ENCODE measurements at regions not wholly inside any gene's neighbourhood (a gene's known extent, or its start where the extent isn't known, plus 50 kb on each side); places are given as distances from the start of the nearest gene placed in this dataset.

DNA sequence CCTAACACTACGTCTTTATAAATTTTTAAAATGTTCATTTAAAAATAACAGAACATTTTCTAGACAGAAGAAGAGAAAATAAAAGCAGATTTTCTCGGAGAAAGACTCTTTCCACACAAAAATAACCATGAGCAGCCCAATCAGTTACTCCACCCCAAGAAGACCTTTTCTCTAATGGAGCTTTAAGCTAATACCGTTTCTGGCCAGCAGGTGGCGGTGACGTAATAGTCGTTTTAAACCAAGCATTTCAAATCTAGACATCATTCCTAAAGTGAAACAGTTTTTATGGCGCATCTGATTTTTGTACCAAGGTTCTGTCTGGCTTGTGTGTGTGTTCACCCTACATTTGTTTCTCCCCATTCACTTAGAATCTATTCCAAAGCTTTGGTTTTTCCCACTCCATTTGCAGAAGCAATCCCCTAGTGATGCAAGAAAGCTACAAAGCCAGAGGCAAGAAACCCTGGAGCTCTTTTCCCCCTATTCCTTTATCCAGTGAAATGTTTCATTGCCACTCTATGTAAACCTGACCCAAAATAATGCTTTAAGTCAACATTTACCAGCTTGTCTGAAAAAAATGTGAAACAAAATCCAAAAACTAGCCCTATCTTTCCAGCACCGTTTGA is 336.7 kb upstream of the IGF1R start:
- no peaks in the 10 kb centered on the region for H3K4me1 Mint-ChIP-seq
- intact Hi-C loops (cut with micrococcal nuclease): loop anchor here (1.0 to 5.0 kb wide), 2 partner anchors 117 to 346 kb away; no protein-coding TSS in a partner anchor
- Histone ChIP-seq H3K9ac (ENCODE audit: low read length) (no peak overlapping the region), H3K79me2 (ENCODE audit: control insufficient read depth, insufficient read depth, low read length) (no peaks in the 10 kb centered on the region), H3K27me3 (replicated peaks in 1 of 4; ENCODE audit: control extremely low read depth in 1 of 4, control insufficient read depth in 3 of 4, insufficient read depth in 4 of 4, low read length in 3 of 4) (no peaks in the 10 kb centered on the region), H3K4me2 (replicated peaks; ENCODE audit: low read depth, low read length, poor library complexity, severe bottlenecking) (no peak overlapping the region), H3K36me3 (replicated peaks in 1 of 2; ENCODE audit: control extremely low read depth in 1 of 2, control insufficient read depth in 1 of 2, extremely low read depth in 1 of 2, insufficient read depth in 2 of 2, low read length in 1 of 2) (no peaks in the 10 kb centered on the region), H3K9me3 (ENCODE audit: control extremely low read depth in 1 of 3, control insufficient read depth in 2 of 3, insufficient read depth in 1 of 3, low read length in 2 of 3) (no peaks in the 10 kb centered on the region), H3K4me3 (ENCODE audit: control extremely low read depth in 1 of 5, extremely low read depth in 1 of 5, insufficient read depth in 1 of 5, low read depth in 2 of 5, low read length in 4 of 5) (no peak overlapping the region), H3K4me1 (ENCODE audit: control insufficient read depth in 2 of 2, insufficient read depth in 2 of 2, low read length in 2 of 2) (no peaks in the 10 kb centered on the region), H3K27ac (ENCODE audit: low read length in 2 of 2) (no peak overlapping the region), H4K20me1 (ENCODE audit: control insufficient read depth, insufficient read depth, low read length, poor library complexity, severe bottlenecking) (no peaks in the 10 kb centered on the region), H2AFZ (ENCODE audit: insufficient read depth, low read depth, low read length, poor library complexity, severe bottlenecking) (no peak overlapping the region)
- no peak overlapping the region for H3K27ac Mint-ChIP-seq
- peaks cover 3% of the 10 kb centered on the region for H3K27me3 Mint-ChIP-seq
- no peaks in the 10 kb centered on the region for H3K9me3 Mint-ChIP-seq (ENCODE audit: insufficient read depth)
- peak; percentile 58 for DNase-seq
- ChIA-PET CTCF (interaction anchor here (0.7 to 3.1 kb wide), 20 partner anchors 8 to 767 kb away, joined by 3 to 23 read pairs (median 4); no protein-coding TSS in a partner anchor), POLR2A (no interaction called here)
- ATAC-seq (ENCODE audit: low read depth): no peak
- WGBS (ENCODE audit: insufficient coverage): 3% methylated on average over 4 of the region's 8 CpGs
- H3K4me3 Mint-ChIP-seq: no peak overlapping the region
- TF ChIP-seq, protein P1, sequence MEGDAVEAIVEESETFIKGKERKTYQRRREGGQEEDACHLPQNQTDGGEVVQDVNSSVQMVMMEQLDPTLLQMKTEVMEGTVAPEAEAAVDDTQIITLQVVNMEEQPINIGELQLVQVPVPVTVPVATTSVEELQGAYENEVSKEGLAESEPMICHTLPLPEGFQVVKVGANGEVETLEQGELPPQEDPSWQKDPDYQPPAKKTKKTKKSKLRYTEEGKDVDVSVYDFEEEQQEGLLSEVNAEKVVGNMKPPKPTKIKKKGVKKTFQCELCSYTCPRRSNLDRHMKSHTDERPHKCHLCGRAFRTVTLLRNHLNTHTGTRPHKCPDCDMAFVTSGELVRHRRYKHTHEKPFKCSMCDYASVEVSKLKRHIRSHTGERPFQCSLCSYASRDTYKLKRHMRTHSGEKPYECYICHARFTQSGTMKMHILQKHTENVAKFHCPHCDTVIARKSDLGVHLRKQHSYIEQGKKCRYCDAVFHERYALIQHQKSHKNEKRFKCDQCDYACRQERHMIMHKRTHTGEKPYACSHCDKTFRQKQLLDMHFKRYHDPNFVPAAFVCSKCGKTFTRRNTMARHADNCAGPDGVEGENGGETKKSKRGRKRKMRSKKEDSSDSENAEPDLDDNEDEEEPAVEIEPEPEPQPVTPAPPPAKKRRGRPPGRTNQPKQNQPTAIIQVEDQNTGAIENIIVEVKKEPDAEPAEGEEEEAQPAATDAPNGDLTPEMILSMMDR (IDR thresholded peaks at IDR 0.05): peak; percentile 96
- no peak for TF ChIP-seq EZH2 (IDR thresholded peaks at IDR 0.05; ENCODE audit: borderline replicate concordance, insufficient read depth, low read depth, low read length, poor library complexity, severe bottlenecking)

DNA sequence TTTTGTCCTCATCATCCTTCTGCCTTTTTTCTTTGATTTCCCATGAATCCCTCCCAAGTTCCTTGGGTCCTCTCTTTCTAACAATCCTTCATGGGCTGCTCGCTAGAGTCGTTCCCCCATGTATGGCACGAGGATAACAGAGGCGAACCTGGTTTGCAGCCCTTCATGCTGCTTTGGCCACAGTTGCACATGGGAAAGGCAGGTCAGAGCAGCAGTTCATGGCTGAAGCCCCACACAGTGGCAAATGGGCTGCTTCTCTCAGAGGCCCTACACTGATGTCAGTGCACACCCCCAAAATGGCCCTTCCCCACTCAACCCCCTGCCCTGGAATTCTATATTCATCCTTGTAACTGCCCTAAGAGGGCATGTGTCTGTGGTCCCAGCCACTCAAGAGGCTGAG is 335.4 kb upstream of the IGF1R start:
- Mint-ChIP-seq H3K9me3 (ENCODE audit: insufficient read depth) (no peaks in the 10 kb centered on the region), H3K4me3 (no peak overlapping the region), H3K27me3 (peaks cover 3% of the 10 kb centered on the region), H3K4me1 (no peaks in the 10 kb centered on the region), H3K27ac (no peak overlapping the region)
- Histone ChIP-seq H3K9ac (ENCODE audit: low read length) (no peak overlapping the region), H3K79me2 (ENCODE audit: control insufficient read depth, insufficient read depth, low read length) (no peaks in the 10 kb centered on the region), H3K4me2 (replicated peaks; ENCODE audit: low read depth, low read length, poor library complexity, severe bottlenecking) (no peak overlapping the region), H3K36me3 (replicated peaks in 1 of 2; ENCODE audit: control extremely low read depth in 1 of 2, control insufficient read depth in 1 of 2, extremely low read depth in 1 of 2, insufficient read depth in 2 of 2, low read length in 1 of 2) (no peaks in the 10 kb centered on the region), H4K20me1 (ENCODE audit: control insufficient read depth, insufficient read depth, low read length, poor library complexity, severe bottlenecking) (no peaks in the 10 kb centered on the region), H3K27me3 (replicated peaks in 1 of 4; ENCODE audit: control extremely low read depth in 1 of 4, control insufficient read depth in 3 of 4, insufficient read depth in 4 of 4, low read length in 3 of 4) (no peaks in the 10 kb centered on the region), H3K4me3 (ENCODE audit: control extremely low read depth in 1 of 5, extremely low read depth in 1 of 5, insufficient read depth in 1 of 5, low read depth in 2 of 5, low read length in 4 of 5) (no peak overlapping the region), H3K9me3 (ENCODE audit: control extremely low read depth in 1 of 3, control insufficient read depth in 2 of 3, insufficient read depth in 1 of 3, low read length in 2 of 3) (no peaks in the 10 kb centered on the region), H3K4me1 (ENCODE audit: control insufficient read depth in 2 of 2, insufficient read depth in 2 of 2, low read length in 2 of 2) (no peaks in the 10 kb centered on the region), H2AFZ (ENCODE audit: insufficient read depth, low read depth, low read length, poor library complexity, severe bottlenecking) (no peak overlapping the region), H3K27ac (ENCODE audit: low read length in 2 of 2) (no peak overlapping the region)
- ChIA-PET POLR2A (no interaction called here), CTCF (interaction anchor here (1.8 to 3.1 kb wide), 2 partner anchors 11 to 14 kb away, joined by 6 to 22 read pairs; no protein-coding TSS in a partner anchor)
- TF ChIP-seq, protein P1 (IDR thresholded peaks at IDR 0.05): no peak
- no peak for TF ChIP-seq EZH2 (IDR thresholded peaks at IDR 0.05; ENCODE audit: borderline replicate concordance, insufficient read depth, low read depth, low read length, poor library complexity, severe bottlenecking)
- intact Hi-C loops (cut with micrococcal nuclease): loop anchor here (5.0 kb wide), 1 partner anchor 344 kb away; no protein-coding TSS in a partner anchor
- ATAC-seq (ENCODE audit: low read depth) (no peak), DNase-seq (no peak)
- WGBS (ENCODE audit: insufficient coverage): 93% methylated on average over 4 of the region's 4 CpGs
